Sciatic nerve (tissue), 2 donors: ENCODE measurements at regions not wholly inside any gene's neighbourhood (a gene's known extent, or its start where the extent isn't known, plus 50 kb on each side); places are given as distances from the start of the nearest gene placed in this dataset.

Experiments used
- ATAC-seq: fragments of 200-7000 bp; cut with Tn5 transposase; one replicate; pipeline ENCODE4 v1.9.1; 2020; ENCODE audit warnings: mild to moderate bottlenecking, moderate library complexity
- DNase-seq: peaks from one replicate; pipeline ENCODE4 v3.0.0-alpha.2; 2020; ENCODE audit warnings: low spot score
- intact Hi-C: fragments of 100-400 bp; cut with DNase I; formaldehyde crosslinking; loops from one replicate; pipeline ENCODE4 v1.14.2; 2022
- donor health status: DM: no; HTN: no; CAD: no.
- donor health status: DM: no; HTN: no; CAD: no.

DNA sequence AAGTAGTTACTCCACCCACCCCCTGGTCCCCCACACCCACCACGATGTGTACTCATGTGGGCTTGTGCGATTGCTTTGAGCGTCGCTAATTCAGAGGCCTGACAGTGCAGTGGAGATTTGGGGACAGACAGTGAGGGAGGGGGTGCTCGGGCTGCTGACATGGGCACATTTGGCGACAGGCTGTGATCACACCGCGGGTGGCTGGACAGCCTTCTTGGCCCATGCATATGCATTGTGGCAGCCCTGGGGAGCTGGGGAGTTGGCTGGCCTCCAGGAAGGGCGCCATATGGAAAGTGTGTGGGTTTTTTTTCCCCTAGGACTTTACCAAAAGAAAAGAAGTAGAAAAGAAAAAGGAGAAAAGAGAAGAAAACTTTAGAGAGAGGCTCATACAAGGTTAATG lies 275.5 kb upstream of the N4BP1 start:
- intact Hi-C loops, result no loop called here
- ATAC-seq (no peak), DNase-seq (no peak)

DNA sequence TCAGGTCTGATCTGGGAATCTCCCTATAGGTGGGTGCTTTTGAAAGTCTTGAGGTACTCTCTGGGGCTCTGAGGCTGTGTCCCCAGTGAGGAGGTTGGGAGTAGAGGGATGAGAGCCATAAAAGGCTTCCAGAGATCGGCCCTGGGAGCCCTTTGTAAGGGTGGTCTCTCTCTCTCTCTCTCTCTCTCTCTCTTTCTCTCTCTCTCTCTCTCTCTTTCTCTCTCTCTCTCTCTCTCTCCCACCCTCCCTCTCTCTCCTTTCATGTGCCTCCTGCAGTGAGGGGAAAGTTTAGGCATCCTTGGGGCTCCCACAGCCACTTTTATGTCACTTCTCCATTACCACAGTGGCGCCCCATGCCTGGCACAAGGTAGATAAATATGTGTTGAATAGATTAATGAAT lies 271.3 kb upstream of the N4BP1 start:
- ATAC-seq, result no peak
- DNase-seq, result no peak
- intact Hi-C loops, result no loop called here

DNA sequence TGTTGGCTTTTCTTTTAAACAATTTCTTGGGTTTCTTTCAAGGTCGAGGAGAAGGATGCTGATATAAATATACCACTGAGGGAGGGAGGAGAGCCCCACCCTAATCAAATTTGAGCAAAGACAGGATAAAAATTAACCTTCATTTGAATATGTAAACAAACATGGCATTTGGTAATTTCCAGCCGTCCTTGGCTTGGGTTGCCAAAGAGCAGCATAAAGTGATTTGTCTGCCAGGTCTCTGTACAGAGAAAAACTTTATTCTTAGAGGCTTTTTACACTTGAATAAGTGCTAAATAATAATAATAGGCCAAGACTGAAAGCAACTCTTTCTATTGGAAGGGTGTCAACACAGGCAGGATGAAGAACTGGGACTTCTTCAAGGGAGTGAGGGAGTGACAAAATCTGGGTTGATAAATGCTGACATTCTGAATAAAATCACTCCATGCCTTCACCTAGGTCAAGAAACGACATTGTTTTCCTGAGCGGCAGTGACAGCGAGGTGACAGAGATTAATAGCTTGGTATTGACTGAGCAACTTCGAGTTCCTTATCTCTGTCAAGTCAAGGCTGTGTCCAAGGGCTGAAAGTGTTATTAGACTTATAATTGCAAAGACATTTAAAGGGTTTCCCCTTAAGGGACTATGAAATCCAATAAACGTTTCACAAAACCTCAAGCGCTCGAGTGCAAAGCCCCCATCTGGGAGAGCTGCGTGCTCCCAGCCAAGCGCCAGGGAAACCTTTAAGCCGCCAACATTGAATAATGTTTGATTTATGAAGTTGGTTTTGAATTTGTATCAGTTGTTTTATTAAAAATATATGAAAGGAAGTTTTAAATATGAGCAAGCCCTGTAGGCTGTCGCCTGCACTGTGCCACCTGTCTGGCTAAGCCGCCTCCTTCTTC lies 269.5 kb upstream of the N4BP1 start:
- DNase-seq (no peak), ATAC-seq (no peak)
- intact Hi-C loops, result no loop called here

- intact Hi-C loops, result no loop called here
- no peak for DNase-seq
- ATAC-seq, result no peak
Observed at GRCh38 chr16:48877946-48878345, 268.0 kb upstream of the N4BP1 start.

- no peak for DNase-seq
- ATAC-seq, result no peak
- intact Hi-C loops, result no loop called here
Observed at GRCh38 chr16:48870141-48870540, 260.2 kb upstream of the N4BP1 start.

GRCh38 chr16:48865520-48865919 lies 255.5 kb upstream of the N4BP1 start:
- no peak for DNase-seq
- intact Hi-C loops, result no loop called here
- ATAC-seq, result no peak

DNA sequence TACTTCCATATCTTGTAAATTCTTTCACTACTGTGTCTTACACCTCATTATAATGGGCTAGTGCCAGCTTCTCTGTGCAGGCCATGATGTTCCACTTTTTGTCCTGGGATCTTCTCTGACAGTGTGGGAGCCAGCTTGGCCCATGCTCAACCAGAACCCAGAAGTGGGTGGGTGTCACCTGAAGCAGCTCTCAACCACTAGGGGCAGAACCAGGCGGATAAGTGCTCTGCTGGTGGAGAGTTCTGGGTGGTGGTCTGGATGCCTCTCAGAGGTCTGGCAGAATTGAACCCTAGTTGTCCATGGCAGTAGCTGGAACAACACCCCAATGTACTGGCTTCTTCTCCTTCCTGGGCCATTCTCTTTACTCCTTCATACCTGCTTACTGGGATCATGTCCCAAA lies 254.1 kb upstream of the N4BP1 start:
- no peak for ATAC-seq
- DNase-seq, result no peak
- intact Hi-C loops, result no loop called here

GRCh38 chr16:48862087-48862532 lies 252.1 kb upstream of the N4BP1 start:
- ATAC-seq, result no peak
- DNase-seq, result no peak
- intact Hi-C loops, result no loop called here

- intact Hi-C loops, result no loop called here
- no peak for ATAC-seq
Observed at GRCh38 chr16:48860341-48860740, 250.4 kb upstream of the N4BP1 start.

DNA sequence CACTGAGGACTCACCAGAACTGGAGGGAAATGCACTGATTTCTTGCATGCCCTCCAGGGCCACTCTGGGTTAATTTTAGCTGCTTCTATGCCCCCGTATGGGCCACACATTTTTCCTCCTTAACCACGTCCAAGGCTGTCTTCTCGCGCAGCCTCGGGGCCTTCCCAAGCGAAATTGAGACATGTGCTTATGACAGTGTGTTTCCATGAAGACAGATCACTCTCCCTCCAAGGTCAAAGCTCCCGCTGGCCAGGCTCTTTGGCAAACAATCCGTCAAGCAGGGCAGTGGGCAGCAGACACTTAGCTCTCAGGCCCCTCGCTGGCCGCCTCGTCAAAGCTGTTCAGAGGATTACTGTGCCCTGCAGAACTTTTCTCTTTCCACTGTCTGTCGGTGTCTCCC lies 243.0 kb upstream of the N4BP1 start:
- DNase-seq (no peak), ATAC-seq (no peak)
- intact Hi-C loops, result no loop called here

More at GRCh38 chr16:48860341-48860740, 250.4 kb upstream of the N4BP1 start:
- DNase-seq, result no peak

GRCh38 chr16:48852458-48852857 lies 242.5 kb upstream of the N4BP1 start:
- ATAC-seq (no peak), DNase-seq (no peak)
- intact Hi-C loops, result no loop called here

GRCh38 chr16:48850097-48850770 lies 240.3 kb upstream of the N4BP1 start:
- no peak for DNase-seq
- intact Hi-C loops, result no loop called here
- ATAC-seq, result no peak

DNA sequence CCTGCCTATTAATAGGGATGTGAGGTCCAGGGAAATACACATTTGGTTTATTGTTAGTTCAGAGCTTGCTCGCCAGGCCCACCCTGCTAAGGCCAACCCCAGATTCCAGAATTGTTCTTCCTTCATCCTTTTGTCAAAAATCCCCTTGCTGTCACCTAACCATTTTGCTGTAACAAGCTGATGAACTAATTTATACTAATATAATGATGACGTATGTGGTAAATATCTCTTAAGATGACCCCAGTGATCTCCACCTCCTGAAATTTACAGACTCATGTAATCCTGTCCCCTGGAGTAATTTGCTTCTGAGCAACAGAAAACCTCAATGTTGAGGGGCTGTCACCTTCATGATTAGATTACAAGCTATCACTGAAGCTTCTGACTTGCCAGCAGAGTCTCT lies 236.3 kb upstream of the N4BP1 start:
- intact Hi-C loops, result no loop called here

DNA sequence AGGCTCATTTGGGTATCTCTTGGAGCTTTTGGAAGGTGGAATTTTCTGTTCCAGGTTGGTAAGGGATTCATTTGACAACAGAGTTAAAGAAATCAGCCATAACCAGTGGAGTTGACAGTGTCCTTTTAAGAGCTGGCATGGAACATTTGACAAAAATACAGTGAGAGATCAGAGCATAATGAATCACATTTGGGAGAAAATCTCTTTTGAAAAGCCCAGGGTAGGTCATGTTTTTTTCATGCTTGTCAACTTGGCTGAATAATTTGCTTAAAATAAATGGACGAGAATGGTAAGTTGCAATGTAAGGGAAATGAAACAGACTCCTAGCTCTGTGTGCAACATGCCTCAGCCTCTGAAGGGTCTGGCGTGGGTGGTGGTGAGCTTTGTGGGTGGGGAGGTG lies 235.3 kb upstream of the N4BP1 start:
- ATAC-seq, result no peak
- DNase-seq, result no peak
- intact Hi-C loops, result no loop called here

More for the DNA sequence above, 236.3 kb upstream of the N4BP1 start:
- ATAC-seq (no peak), DNase-seq (no peak)

- intact Hi-C loops, result no loop called here
- ATAC-seq (no peak), DNase-seq (no peak)
Observed at GRCh38 chr16:48838349-48838748, 228.4 kb upstream of the N4BP1 start.

DNA sequence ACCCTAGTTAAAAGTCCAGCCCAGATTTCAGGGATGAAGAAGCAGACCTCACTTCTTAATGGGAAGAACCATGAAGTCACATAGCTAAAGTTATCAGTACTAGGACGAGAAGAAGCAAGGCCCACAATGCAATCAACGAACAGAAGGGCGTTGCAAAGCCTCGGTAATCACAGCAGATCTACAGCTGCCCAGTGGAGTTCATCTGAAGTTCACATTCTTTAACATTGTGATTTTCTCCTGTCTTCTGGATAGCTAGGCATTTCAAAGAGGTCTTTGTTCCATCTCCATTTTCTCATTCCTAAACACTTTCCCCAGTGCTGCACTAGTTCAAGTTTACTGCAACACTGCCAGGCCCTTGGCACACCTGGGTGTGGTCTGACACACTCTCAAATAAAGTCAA lies 226.7 kb upstream of the N4BP1 start:
- intact Hi-C loops, result no loop called here
- no peak for ATAC-seq
- DNase-seq, result no peak

DNA sequence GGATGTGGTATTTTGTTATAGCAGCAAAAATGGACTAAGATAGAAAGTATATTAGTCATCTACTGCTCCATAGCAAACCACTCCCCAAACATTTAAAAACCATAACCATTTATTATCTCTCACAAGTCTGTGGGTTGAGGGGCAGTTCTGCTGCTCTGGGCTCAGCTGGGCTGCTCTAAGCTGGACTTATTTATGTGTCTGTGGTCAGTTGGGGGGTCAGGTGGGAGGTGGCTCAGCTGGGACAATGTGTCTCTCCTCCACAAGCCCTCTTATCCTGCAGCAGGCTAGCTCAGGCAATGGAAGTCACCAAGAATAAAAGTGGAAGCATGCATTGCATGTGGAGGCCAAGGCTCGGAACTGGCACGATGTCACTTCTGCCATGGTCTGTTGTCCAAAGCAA lies 226.1 kb upstream of the N4BP1 start:
- DNase-seq, result no peak
- no peak for ATAC-seq
- intact Hi-C loops, result no loop called here

GRCh38 chr16:48834576-48834975 lies 224.6 kb upstream of the N4BP1 start:
- ATAC-seq (no peak), DNase-seq (no peak)
- intact Hi-C loops, result no loop called here

GRCh38 chr16:48833461-48833860 lies 223.5 kb upstream of the N4BP1 start:
- intact Hi-C loops, result no loop called here
- no peak for DNase-seq
- no peak for ATAC-seq

GRCh38 chr16:48831076-48831722 lies 221.2 kb upstream of the N4BP1 start:
- intact Hi-C loops, result no loop called here
- ATAC-seq (no peak), DNase-seq (no peak)
